HG03064 (cell line): ENCODE measurements at regions not wholly inside any gene's neighbourhood (a gene's known extent, or its start where the extent isn't known, plus 50 kb on each side); places are given as distances from the start of the nearest gene placed in this dataset.
"Not testable (repeated sequence)": the region's sequence is repeated elsewhere in the genome, so short reads cannot be mapped to it uniquely, and the experiment has no call there.

ENCODE experiments used
- ATAC-seq: cut with Tn5 transposase; IDR thresholded peaks from one replicate; pipeline ENCODE4 v1.9.1; 2021; ENCODE audit warnings: low read depth; ENCODE audit not compliant: unreplicated experiment

GRCh38 chrX:110965409-110966090, 130.4 kb upstream of the PAK3 start:
- no peak for ATAC-seq

GRCh38 chrX:110964786-110965185, 131.2 kb upstream of the PAK3 start:
- ATAC-seq: no peak

GRCh38 chrX:110962451-110962850, 133.5 kb upstream of the PAK3 start:
- no peak for ATAC-seq

- ATAC-seq: no peak
Measured at GRCh38 chrX:110955706-110956105, 140.3 kb upstream of the PAK3 start.

GRCh38 chrX:110954428-110955100, 141.4 kb upstream of the PAK3 start:
- ATAC-seq: no peak

- no peak for ATAC-seq
Measured at GRCh38 chrX:110951472-110952269, 144.3 kb upstream of the PAK3 start.

- no peak for ATAC-seq
Measured at GRCh38 chrX:110944751-110945675, 149.4 kb upstream of the CHRDL1 start.

GRCh38 chrX:110944311-110944750, 148.7 kb upstream of the CHRDL1 start:
- no peak for ATAC-seq

- no peak for ATAC-seq
Measured at GRCh38 chrX:110941906-110942305, 146.3 kb upstream of the CHRDL1 start.

GRCh38 chrX:110938977-110939732, 143.5 kb upstream of the CHRDL1 start:
- ATAC-seq: no peak

- no peak for ATAC-seq
Measured at GRCh38 chrX:110924871-110925270, 129.3 kb upstream of the CHRDL1 start.

- ATAC-seq: no peak
Measured at GRCh38 chrX:110920991-110921390, 125.4 kb upstream of the CHRDL1 start.

- no peak for ATAC-seq
Measured at GRCh38 chrX:110915570-110915969, 120.0 kb upstream of the CHRDL1 start.

GRCh38 chrX:110915111-110915510, 119.5 kb upstream of the CHRDL1 start:
- ATAC-seq: no peak

- no peak for ATAC-seq
Measured at GRCh38 chrX:110914281-110914680, 118.7 kb upstream of the CHRDL1 start.

GRCh38 chrX:110904747-110905146, 109.1 kb upstream of the CHRDL1 start:
- not testable (repeated sequence) for ATAC-seq

- no peak for ATAC-seq
Measured at GRCh38 chrX:110881971-110882370, 86.4 kb upstream of the CHRDL1 start.

GRCh38 chrX:110877326-110877725, 81.7 kb upstream of the CHRDL1 start:
- ATAC-seq: no peak

GRCh38 chrX:110871839-110872238, 76.2 kb upstream of the CHRDL1 start:
- ATAC-seq: no peak

- no peak for ATAC-seq
Measured at GRCh38 chrX:110866421-110866820, 70.8 kb upstream of the CHRDL1 start.
